HG03432 (cell line): ENCODE measurements at regions not wholly inside any gene's neighbourhood (a gene's known extent, or its start where the extent isn't known, plus 50 kb on each side); places are given as distances from the start of the nearest gene placed in this dataset.

Experiments used
- ATAC-seq: cut with Tn5 transposase; IDR thresholded peaks from one replicate; pipeline ENCODE4 v1.9.1; 2021; ENCODE audit warnings: mild to moderate bottlenecking, moderate library complexity; ENCODE audit not compliant: unreplicated experiment

DNA sequence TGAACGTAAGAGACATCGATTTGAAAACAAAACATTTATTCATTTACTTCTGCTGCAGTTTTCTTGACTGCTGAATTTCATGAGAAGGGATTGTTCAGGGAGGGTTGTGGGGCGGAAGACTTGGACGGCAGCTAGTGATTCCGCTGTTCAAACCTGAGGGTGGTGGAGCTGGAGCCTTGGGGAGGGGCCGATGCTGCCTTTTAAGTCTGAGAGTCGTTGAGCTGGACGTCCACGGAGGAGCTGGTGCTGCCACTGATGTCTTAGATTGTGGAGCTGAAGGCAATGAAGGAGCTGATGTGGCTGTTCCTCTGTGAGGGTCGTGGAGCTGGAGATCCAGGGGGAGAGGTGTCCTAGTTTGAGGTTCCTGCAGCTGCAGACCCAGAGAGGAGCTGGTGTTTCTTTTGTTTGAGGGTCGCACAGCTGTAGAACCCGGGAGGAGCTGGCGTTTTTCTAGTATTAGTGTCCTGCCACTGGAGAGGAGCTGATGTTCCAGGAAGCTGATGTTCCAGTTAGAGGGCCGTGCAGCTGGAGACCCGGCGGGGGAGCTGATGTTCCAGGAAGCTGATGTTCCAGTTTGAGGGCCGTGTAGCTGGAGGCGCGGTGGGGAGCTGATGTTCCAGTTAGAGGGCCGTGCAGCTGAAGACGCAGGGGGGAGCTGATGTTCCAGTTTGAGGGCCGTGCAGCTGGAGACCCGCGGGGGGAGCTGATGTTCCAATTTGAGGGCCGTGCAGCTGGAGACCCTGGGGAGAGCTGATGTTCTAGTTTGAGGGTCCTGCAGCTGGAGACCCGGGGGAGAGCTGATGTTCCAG, 150.9 kb downstream of the RTP5 start:
- ATAC-seq, result no peak

DNA sequence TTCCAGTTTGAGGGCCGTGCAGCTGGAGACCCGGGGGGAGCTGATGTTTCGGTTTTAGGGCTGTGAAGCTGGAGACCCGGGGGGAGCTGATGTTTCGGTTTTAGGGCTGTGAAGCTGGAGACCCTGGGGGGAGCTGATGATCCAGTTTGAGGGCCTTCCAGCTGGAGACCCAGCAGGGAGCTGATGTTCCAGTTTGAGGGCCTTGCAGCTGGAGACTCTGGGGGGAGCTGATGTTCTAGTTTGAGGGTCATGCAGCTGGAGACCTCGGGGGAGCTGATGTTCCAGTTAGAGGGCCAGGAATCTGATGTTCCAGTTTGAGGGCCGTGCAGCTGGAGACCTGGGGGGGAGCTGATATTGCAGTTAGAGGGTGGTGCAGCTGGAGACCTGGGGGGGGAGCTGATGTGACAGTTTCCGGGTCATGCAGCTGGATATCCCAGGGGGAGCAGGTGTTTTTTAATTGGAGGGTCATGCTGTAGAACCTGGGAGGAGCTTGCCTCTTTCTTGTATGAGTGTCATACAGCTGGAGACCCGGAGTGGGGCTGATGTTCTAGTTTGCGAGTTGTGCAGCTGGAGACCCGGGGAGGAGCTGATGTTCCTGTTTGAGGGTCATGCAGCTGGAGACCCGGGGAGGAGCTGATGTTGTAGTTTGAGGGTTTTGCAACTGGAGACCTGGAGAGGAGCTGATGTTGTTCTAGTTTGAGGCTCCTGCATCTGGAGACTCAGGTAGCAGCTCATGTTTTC, 153.2 kb downstream of the RTP5 start:
- no peak for ATAC-seq

DNA sequence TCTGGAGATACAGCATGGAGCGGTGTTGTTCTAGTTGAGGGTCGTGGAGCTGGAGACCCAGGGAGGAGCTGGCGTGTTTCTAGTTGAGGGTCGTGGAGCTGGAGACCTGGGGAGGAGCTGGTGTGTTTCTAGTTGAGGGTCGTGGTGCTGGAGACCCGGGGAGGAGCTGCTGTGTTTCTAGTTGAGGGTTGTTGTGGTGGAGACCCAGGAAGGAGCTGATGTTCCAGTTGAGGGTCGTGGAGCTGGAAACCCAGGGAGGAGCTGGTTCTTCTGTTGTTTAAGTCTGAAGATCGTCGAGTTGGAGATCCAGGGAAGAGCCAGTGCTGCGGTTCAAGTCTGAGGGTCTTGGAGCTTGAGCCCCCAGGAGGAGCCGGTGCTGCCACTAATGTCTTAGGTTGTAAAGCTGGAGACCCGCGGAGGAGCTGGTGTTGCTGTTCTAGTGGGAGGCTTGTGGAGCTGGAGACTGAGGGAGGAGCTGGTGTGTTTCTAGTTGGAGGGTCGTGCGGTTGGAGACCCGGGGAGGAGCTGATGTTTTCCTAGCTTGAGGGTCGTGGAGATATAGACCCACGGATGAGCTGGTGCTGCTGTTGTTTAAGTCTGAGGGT, 155.3 kb downstream of the RTP5 start:
- ATAC-seq, result no peak

DNA sequence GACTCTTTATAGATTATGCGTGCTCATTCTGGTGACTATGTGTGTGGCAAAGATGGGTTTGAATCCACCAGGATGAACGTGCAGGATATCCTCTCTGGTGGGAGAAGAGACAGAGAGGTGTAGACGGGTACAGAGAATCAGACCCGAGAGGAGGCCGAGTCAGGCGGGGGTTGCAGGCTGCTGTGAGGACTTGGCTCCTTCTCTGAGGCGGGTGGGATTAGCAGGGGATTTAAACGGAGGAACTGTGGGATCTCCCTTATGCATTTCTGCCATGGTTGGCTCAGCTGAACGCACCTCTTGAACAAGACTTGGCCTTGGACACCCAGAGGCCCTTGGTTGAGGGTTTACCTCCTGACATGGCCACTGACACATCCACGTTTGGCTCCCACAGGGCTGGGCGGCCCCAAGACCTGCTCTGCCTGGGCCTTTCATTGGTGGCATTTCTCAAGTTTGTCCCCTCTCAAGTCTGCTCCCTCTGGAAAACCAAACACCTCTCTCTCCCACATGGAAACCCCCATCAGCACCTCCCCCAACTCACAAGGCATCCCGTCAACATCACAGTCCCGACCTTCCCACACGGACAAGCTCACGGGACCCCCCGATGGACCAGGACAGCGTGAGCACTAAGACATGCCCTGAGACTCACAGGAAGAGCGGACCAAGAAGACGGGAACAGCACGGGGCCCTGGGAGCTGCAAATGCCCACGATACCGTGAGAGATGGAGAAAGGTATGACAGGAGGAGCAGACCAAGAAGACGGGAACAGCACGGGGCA, 158.3 kb downstream of the RTP5 start:
- ATAC-seq, result no peak

DNA sequence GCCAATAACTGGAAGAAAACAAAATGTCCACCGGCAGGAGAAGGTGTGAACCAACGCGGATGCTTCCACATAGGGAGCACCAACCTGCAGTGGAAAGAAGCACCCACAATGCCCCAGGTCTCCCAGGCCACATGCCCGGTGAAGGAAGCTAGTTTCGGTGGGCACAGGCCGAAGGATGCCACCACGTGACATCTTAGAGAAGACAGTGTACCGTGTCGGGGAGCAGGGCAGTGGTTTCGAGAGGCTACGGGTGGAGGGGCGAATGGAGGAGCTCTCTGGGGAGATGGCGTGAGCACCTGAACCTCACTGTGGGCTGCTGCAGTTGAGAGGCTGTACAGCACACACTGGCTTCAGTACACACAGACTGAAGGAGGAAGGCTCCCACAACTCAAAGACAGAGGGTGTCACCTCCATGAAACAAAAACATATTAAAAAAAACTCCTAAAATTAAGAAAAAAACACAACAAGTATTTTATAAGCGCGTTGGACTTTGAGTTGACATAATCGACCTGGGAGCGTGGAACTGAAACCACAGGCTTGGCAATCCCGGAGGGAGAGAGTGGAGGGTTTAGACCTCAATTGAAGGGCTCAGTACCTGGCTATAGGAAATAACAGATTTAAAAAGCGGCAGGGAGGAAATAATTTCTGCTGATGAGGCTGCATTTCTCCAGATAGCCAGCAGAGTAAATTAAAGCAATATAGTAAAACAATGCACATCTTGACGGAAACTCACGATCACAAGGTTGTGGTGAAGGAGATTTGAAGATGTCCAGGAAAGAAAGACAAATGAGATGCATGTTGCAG, 160.1 kb downstream of the RTP5 start:
- ATAC-seq, result no peak

DNA sequence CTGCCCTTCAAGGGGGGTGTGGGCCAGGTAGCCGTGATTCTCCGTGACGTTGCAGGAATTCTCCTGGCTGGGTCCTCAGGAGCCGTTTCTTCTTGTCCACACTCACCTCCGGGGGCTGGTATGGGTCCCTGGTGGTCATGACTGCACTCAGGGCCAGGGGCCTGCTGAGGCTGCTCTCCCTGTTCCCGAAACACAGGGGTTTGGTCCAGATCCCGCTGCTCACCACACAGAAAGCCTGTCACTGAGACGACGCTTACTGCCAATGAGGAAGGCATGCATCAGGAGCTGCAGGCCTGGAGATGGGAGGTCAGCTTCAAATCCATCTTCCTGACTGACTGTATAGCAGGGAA, 160.7 kb downstream of the RTP5 start:
- no peak for ATAC-seq

DNA sequence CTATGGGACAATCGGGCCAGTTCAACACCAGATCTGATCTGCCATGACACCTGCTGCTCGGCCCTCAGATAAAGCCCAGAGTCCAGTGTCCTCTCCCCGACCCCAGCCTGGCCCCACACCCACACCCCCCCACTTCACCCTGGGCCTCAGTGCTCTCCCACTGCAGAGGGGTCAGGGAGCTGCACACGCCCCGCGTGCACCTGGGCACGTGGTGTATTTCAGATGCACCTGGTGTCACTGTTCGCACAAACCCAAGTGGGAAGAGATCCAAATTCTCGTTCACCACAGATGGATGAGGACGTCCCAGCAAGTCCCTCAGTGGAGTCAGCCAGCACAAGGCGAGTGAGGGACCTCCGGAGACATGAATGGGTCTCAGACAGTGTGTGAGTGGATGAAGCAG, 161.3 kb downstream of the RTP5 start:
- no peak for ATAC-seq

DNA sequence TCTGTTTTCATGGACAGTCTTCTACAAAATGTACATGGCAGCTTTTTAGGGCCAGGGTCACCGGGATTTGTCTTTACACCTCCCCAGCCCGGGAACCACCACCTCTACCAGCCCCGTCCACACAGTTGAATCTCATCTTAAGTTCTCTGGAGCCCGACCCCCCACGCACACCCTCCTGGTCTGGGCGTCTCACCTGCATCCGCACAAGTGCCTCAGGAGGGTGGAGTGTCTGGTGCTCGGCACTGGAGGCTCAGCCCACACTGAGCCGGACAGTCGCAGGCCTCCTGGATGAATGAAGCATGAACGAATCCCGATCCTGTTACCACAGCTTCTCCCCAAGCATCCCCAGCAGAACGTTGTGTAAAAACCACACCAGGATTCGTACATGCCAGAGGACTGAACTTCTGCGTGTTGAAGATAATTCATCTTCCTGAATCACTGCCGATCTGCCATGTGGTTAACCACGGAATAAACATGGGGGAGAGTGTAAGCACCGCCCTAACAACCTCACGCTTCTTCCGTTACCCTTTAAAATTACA, 162.0 kb downstream of the RTP5 start:
- no peak for ATAC-seq

DNA sequence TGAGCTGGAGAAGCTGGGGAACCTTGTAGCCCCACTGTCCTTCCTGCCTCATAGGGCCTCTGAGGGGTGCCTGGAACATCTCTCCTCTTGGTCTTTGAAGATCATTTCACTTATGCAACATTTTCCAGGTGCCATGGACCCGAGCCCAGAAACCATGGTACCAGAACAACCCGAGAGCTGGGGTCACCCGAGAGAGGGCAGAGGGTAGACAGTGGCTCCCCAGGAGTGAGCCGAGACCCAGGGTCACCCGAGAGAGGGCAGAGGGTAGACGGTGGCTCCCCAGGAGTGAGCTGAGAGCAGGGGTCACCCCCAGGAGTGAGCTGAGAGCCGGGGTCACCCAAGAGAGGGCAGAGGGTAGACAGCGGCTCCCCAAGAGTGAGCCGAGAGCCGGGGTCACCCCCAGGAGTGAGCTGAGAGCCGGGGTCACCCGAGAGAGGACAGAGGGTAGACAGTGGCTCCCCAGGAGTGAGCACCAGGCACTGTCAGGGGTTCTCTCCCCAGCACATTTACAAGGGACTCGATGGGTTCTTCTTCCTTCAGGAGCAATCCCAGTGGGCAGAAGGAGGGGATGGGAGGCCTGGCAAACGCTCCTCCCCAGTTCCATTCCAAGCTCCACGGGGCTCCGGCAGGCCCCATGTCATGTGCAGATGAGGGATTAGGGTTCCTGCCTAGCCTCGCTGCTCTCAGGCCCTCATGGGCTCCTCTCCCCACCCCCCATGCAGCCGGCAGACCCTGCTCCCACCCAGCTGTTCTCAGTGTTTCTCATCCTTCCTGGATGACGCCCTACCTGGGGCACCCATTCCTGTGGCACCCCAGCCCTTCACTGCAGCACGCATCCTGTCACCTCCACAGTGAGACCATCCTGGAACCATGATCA, 163.5 kb downstream of the RTP5 start:
- ATAC-seq, result no peak

DNA sequence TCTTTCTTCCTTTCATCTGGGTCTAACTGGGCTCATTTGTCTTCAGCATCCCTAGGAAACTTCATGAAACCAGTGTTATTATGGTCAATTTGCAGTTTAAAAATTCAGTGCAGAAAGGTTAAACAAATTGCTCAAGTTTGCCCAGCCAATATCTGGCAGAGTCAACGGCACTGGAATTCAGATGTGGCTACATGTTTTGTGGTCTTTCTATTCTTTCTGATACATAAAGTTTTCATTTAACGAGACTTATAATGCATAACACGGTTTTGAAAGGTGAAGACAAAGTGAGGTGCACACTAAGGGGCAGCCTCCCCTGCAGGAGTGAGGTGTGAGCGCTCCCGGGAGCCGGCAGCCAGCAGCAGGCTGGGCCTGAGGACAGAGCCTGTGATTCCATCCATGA, 164.6 kb downstream of the RTP5 start:
- no peak for ATAC-seq

DNA sequence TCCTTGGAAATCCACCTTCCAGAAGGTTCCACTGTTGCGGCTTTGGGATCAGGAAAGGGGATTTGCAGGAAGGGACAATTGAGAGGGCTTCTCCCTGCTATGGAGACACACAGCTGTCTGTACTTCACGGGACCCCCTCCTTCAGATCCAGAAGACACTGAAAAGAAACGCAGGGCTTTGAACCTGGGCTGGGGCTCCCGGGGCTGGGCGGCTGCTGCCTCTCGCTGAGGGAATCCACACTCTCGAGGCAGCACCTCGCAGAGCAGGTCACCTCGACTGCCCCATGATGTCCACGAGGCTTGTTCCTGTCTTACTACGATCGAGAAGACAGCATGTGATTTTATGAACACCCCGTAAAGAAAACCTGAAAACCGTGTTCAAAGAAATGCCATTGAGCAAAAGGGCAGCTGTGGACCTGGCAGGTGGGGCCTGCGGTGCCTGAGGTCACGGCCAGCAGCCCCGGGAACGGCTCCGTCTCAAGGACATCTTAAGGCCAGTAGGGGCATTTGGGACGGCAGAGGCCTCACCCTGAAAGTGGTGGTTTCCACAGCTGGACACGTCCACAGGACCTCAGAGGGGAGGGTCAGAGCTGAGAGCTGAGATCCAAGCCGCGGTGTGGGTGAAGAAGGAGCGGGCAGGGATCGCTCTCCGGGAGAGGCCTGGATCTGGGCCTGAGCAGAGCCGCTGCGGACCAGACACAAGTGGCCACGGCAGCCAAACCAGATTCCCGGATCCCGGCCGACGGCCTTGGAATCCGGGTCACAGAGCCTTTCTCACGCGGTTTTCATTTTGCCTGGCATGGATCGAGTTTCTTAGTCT, 165.7 kb downstream of the RTP5 start:
- ATAC-seq, result no peak

DNA sequence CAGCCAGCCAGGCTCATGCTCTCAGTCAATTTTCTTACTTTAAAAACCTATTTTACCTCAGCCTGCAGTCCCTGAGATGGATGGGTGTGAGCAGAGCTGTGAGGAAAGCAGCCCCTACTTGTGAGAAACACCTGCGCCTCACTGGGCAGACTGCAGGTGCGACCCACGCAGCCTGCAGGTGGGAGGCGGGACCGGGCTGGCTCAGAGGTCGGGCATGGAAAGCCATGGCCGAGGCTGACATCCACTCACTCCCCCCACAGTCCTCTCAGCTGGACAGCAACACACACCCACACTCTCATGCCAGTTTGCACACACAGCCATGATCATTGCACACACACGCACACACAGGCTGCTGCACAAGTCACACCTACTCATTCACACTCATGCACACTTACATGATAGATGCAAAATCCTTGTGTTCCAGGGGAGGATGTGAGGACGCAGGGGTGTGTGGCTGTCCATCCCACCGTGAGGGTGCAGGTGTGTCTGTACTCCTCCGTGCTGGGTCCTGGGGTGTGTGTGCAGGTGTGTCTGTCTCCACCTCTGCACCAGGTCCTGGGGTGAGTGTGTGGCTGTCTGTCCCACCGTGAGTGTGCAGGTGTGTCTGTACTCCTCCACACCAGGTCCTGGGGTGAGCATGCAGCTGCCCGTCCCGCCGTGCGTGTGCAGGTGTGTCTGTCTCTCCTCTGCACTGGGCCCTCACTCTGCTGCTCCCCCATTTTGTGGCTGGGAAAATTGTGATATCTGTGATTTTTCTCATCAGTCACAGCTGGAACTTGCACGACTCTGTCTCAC, 166.5 kb downstream of the RTP5 start:
- ATAC-seq, result no peak

DNA sequence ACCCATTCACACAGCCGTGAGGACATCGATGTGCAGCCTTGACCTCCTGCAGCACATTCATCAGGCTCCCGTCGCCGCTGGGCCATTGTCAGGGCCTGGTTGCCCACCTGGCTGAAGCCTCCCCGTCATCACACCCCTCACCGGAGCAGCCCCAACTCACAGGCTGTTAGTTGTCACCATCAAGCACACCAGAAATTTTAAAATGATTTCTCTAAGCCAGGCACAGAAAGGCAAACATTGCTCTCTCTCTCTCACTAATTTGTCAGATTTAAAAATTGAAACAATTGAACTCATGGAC, 167.1 kb downstream of the RTP5 start:
- no peak for ATAC-seq

DNA sequence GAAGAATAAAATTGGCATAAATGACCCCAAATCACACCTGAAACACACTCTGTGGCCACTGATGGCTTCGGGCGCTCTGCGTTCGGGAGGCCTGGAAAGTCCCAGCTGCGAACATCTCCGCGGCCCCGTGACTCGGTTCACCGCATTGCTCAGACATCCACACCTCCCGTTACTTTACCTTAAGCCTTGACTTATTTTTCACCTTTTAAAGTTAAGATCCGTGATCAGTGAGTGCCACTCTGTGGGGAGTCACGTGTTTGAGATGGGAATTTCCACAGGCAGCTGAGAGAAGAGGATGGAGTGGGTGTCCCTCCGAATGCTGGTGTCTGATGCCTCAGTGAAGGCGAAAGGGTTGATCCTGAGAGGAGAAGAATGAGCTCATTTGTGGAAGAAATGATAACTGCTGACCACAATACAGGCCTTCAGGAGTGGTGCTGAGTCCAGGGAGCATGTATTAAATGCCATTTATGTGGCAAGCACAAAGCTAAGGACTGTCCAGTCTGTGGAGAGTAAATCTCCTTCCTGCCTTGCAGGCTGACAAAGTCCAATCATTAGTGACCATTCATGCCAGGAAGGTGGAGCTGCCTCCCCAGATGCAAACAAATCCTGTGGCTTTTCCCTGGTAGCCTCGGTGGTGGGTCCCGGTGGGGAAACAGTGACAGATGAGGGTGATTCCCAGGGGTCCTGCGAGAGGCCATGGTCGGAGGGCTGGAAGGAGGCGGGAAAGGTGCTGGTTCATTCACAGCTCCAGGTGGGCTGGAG, 168.8 kb downstream of the RTP5 start:
- ATAC-seq, result no peak

DNA sequence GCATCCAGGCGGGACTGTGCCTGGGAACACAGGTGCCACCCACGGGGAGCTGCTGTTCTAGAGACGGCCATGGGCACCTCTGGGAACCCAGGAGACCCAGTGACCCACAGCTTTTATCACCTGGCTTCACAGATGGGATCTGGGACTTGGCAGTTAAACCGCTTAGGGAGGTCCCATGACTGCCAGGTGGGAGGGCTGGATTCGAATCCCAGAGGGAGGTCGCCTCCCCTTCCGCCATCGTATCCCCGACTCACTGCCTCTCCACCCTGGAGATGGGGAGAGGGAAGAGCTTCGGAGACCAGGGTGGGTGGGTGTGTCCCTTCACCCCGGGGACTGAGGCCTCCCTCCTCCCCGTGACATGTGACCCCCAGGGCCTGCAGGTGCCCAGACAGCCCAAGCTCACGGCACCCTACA, 169.4 kb downstream of the RTP5 start:
- no peak for ATAC-seq

DNA sequence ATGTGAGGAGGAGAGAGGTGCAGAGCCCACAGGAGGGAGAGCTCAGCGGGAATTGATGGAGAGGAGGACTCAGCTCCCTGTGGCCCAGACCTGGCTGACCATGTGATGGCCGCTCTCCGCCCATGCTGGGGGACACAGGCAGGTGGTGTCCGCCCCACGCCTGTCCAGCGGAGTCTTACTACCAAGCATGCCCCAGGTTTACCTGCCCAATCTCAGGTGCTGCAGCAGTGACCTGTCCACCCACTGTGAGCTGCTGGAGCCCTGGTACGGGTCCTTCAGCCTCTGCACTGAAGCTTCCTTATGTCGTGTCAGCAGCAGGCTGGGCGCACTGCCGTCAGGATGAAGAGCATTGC, 170.8 kb downstream of the RTP5 start:
- ATAC-seq, result no peak

DNA sequence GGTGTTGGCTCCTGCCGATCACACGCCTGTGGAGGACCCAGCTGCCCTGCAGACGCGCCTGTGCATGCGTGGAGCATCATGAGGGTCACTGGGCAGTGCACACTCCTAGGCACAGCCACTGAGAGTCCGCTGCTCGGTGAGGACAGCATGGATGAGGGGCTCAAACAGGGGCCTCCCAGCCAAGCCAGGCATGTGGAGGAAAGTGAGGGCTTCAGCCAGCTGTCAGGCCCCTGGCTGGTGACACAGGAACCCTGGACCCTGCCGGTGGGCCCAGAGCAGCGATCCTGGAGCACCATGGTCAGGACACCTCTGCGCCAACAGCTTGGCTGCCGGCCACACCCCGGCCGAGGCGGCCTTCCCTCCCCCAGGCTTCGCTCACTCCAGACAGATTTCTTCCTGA, 171.2 kb downstream of the RTP5 start:
- no peak for ATAC-seq
